Epithelial cell of esophagus (primary cell): ENCODE measurements at regions not wholly inside any gene's neighbourhood (a gene's known extent, or its start where the extent isn't known, plus 50 kb on each side); places are given as distances from the start of the nearest gene placed in this dataset.

Experiments
- DNase-seq: peaks from one replicate; pipeline ENCODE4 v3.0.0; 2010; ENCODE audit warnings: low read depth
- H3K4me3 ChIP-seq: 2 replicates; pipeline ENCODE4 v1.5.1; 2011; ENCODE audit warnings: mild to moderate bottlenecking, low read length, control low read depth
- CTCF ChIP-seq: IDR thresholded peaks from 2 replicates; pipeline ENCODE4 v1.5.1; 2011; ENCODE audit warnings: low read depth, mild to moderate bottlenecking, low read length, control low read depth, inconsistent platforms; ENCODE audit not compliant: insufficient read depth; ENCODE audit errors: missing control alignments

- TF ChIP-seq CTCF = no peak
- peak; percentile 75 for DNase-seq
- H3K4me3 ChIP-seq = no peak overlapping the region
These were observed 69.7 kb upstream of the SIRPA start for GRCh38 chr20:1825507-1825906.

- DNase-seq = no peak
- TF ChIP-seq CTCF = no peak
- no peak overlapping the region for H3K4me3 ChIP-seq
These were observed 70.4 kb upstream of the SIRPA start for GRCh38 chr20:1824834-1825233.

- no peak for TF ChIP-seq CTCF
- no peak for DNase-seq
- H3K4me3 ChIP-seq = no peak overlapping the region
These were observed 71.0 kb upstream of the SIRPA start for GRCh38 chr20:1824181-1824580.

- DNase-seq = no peak
- TF ChIP-seq CTCF = no peak
- H3K4me3 ChIP-seq = no peak overlapping the region
These were observed 71.8 kb upstream of the SIRPA start for GRCh38 chr20:1823450-1823844.

GRCh38 chr20:1822564-1823449 lies 72.4 kb upstream of the SIRPA start:
- no peak overlapping the region for H3K4me3 ChIP-seq
- TF ChIP-seq CTCF = peak; percentile 17
- peak; percentile 64 for DNase-seq

GRCh38 chr20:1820138-1821079 lies 74.8 kb upstream of the SIRPA start:
- TF ChIP-seq CTCF = no peak
- peak; percentile 72 for DNase-seq

More at GRCh38 chr20:1820138-1821079, 74.8 kb upstream of the SIRPA start:
- H3K4me3 ChIP-seq = no peak overlapping the region
